HUES48 (cell line): ENCODE measurements at regions not wholly inside any gene's neighbourhood (a gene's known extent, or its start where the extent isn't known, plus 50 kb on each side); places are given as distances from the start of the nearest gene placed in this dataset.
A peak's percentile ranks its signal among the peaks of the same experiment; 100 is the strongest.
"Not testable (repeated sequence)": the region's sequence is repeated elsewhere in the genome, so short reads cannot be mapped to it uniquely, and the experiment has no call there.

Source experiments
- H3K27ac ChIP-seq: one replicate; pipeline ENCODE4 v1.7.0; 2013; ENCODE audit warnings: low read depth, low read length, inconsistent platforms
- H3K27me3 ChIP-seq: 2 replicates; pipeline ENCODE4 v1.6.1; 2013; ENCODE audit warnings: mild to moderate bottlenecking, low read length; ENCODE audit not compliant: control insufficient read depth, insufficient read depth
- H3K36me3 ChIP-seq: 2 replicates; pipeline ENCODE4 v1.6.1; 2013; ENCODE audit warnings: low read length; ENCODE audit not compliant: control insufficient read depth, insufficient read depth
- H3K4me1 ChIP-seq: 2 replicates; pipeline ENCODE4 v1.6.1; 2013; ENCODE audit warnings: mild to moderate bottlenecking, low read length; ENCODE audit not compliant: control insufficient read depth, insufficient read depth
- H3K4me3 ChIP-seq: 2 replicates; pipeline ENCODE4 v1.5.1; 2013; ENCODE audit warnings: mild to moderate bottlenecking, low read depth, low read length
- H3K9ac ChIP-seq: 2 replicates; pipeline ENCODE4 v1.6.1; 2013; ENCODE audit warnings: mild to moderate bottlenecking, low read depth, low read length, moderate library complexity
- H3K9me3 ChIP-seq: 2 replicates; pipeline ENCODE4 v1.6.1; 2013; ENCODE audit warnings: low read length; ENCODE audit not compliant: control insufficient read depth, insufficient read depth

- H3K27me3 ChIP-seq = no peaks in the 10 kb centered on the region
- no peaks in the 10 kb centered on the region for H3K4me1 ChIP-seq
- no peak overlapping the region for H3K9ac ChIP-seq
- no peaks in the 10 kb centered on the region for H3K9me3 ChIP-seq
- no peaks in the 10 kb centered on the region for H3K36me3 ChIP-seq
- H3K27ac ChIP-seq = no peak overlapping the region
- H3K4me3 ChIP-seq = no peak overlapping the region
These were observed 217.6 kb upstream of the TMEM229A start for GRCh38 chr7:124250297-124251034.

- Histone ChIP-seq H3K36me3 (no peaks in the 10 kb centered on the region), H3K4me3 (no peak overlapping the region), H3K27me3 (no peaks in the 10 kb centered on the region), H3K27ac (no peak overlapping the region), H3K9ac (no peak overlapping the region), H3K4me1 (no peaks in the 10 kb centered on the region), H3K9me3 (no peaks in the 10 kb centered on the region)
These were observed 214.8 kb upstream of the TMEM229A start for GRCh38 chr7:124247691-124248090.

GRCh38 chr7:124246262-124246863 is 213.5 kb upstream of the TMEM229A start:
- H3K9me3 ChIP-seq = no peaks in the 10 kb centered on the region
- H3K36me3 ChIP-seq = no peaks in the 10 kb centered on the region
- peak overlapping the region; percentile 2 for H3K27ac ChIP-seq
- no peak overlapping the region for H3K4me3 ChIP-seq
- no peaks in the 10 kb centered on the region for H3K4me1 ChIP-seq
- no peak overlapping the region for H3K9ac ChIP-seq
- H3K27me3 ChIP-seq = no peaks in the 10 kb centered on the region

GRCh38 chr7:124244469-124244868 is 211.6 kb upstream of the TMEM229A start:
- not testable (repeated sequence) for H3K36me3 ChIP-seq, H3K4me1 ChIP-seq, H3K9me3 ChIP-seq, H3K9ac ChIP-seq, H3K4me3 ChIP-seq, H3K27me3 ChIP-seq, H3K27ac ChIP-seq

- H3K4me3 ChIP-seq = no peak overlapping the region
- H3K9me3 ChIP-seq = no peaks in the 10 kb centered on the region
- H3K9ac ChIP-seq = no peak overlapping the region
- H3K27ac ChIP-seq = no peak overlapping the region
- no peaks in the 10 kb centered on the region for H3K4me1 ChIP-seq
- no peaks in the 10 kb centered on the region for H3K27me3 ChIP-seq
- no peaks in the 10 kb centered on the region for H3K36me3 ChIP-seq
These were observed 186.8 kb upstream of the TMEM229A start for GRCh38 chr7:124219681-124220080.

- H3K27ac ChIP-seq = no peak overlapping the region
- no peak overlapping the region for H3K9ac ChIP-seq
- H3K4me1 ChIP-seq = no peaks in the 10 kb centered on the region
- no peaks in the 10 kb centered on the region for H3K27me3 ChIP-seq
- H3K4me3 ChIP-seq = no peak overlapping the region
- no peaks in the 10 kb centered on the region for H3K36me3 ChIP-seq
- no peaks in the 10 kb centered on the region for H3K9me3 ChIP-seq
These were observed 175.8 kb upstream of the TMEM229A start for GRCh38 chr7:124208642-124209041.

GRCh38 chr7:124208173-124208572 is 175.3 kb upstream of the TMEM229A start:
- H3K27ac ChIP-seq = no peak overlapping the region

GRCh38 chr7:124205526-124205925 is 172.7 kb upstream of the TMEM229A start:
- no peak overlapping the region for H3K4me3 ChIP-seq
- H3K27me3 ChIP-seq = no peaks in the 10 kb centered on the region
- H3K27ac ChIP-seq = no peak overlapping the region
- no peaks in the 10 kb centered on the region for H3K4me1 ChIP-seq
- H3K9ac ChIP-seq = no peak overlapping the region
- no peaks in the 10 kb centered on the region for H3K36me3 ChIP-seq
- H3K9me3 ChIP-seq = no peaks in the 10 kb centered on the region

More at GRCh38 chr7:124208173-124208572, 175.3 kb upstream of the TMEM229A start:
- Histone ChIP-seq H3K4me3 (no peak overlapping the region), H3K36me3 (no peaks in the 10 kb centered on the region), H3K9me3 (no peaks in the 10 kb centered on the region), H3K9ac (no peak overlapping the region), H3K27me3 (no peaks in the 10 kb centered on the region), H3K4me1 (no peaks in the 10 kb centered on the region)

GRCh38 chr7:124202546-124202945 is 169.7 kb upstream of the TMEM229A start:
- Histone ChIP-seq H3K9me3 (no peaks in the 10 kb centered on the region), H3K27ac (no peak overlapping the region), H3K4me1 (no peaks in the 10 kb centered on the region), H3K4me3 (no peak overlapping the region), H3K27me3 (no peaks in the 10 kb centered on the region), H3K36me3 (no peaks in the 10 kb centered on the region), H3K9ac (no peak overlapping the region)

GRCh38 chr7:124201768-124202349 is 169.0 kb upstream of the TMEM229A start:
- Histone ChIP-seq H3K9me3 (no peaks in the 10 kb centered on the region), H3K4me3 (no peak overlapping the region), H3K4me1 (no peaks in the 10 kb centered on the region), H3K9ac (no peak overlapping the region), H3K27me3 (no peaks in the 10 kb centered on the region), H3K27ac (no peak overlapping the region), H3K36me3 (no peaks in the 10 kb centered on the region)

- Histone ChIP-seq H3K27me3 (no peaks in the 10 kb centered on the region), H3K27ac (no peak overlapping the region), H3K4me3 (no peak overlapping the region), H3K36me3 (no peaks in the 10 kb centered on the region), H3K9ac (no peak overlapping the region), H3K9me3 (no peaks in the 10 kb centered on the region), H3K4me1 (no peaks in the 10 kb centered on the region)
These were observed 163.7 kb upstream of the TMEM229A start for GRCh38 chr7:124196519-124196918.
